Endothelial cell of umbilical vein (primary cell): ENCODE measurements at regions not wholly inside any gene's neighbourhood (a gene's known extent, or its start where the extent isn't known, plus 50 kb on each side); places are given as distances from the start of the nearest gene placed in this dataset.

Experiments
- BruUV-seq: library from RNA; stranded (reverse); fragments of 400-500 nt; replicated peaks from 2 replicates; lab custom pipeline; 2021; lab: Mats Ljungman, UMichigan
- CTCF ChIA-PET: fragments of 300-600, 350-600 bp; sonication (Branson Sonifier 250); formaldehyde crosslinking; loops from one replicate; lab custom pipeline; 2021; ENCODE audit warnings: antibody characterized with exemption, inconsistent platforms; lab: Charles Lee
- POLR2A ChIA-PET: fragments of 300-600, 350-600 bp; sonication (Branson Sonifier 250); formaldehyde crosslinking; loops from one replicate; lab custom pipeline; 2021; ENCODE audit warnings: antibody characterized with exemption, inconsistent platforms; lab: Charles Lee
- DNase-seq: peaks from one replicate; pipeline ENCODE4 v3.0.0-alpha.2; 2011; ENCODE audit warnings: low read depth, low spot score
- FAIRE-seq: peaks from 2 replicates; lab custom pipeline; 2011; peaks lifted over from hg19 to GRCh38; lab: Jason Lieb, UNC
- H2AFZ ChIP-seq: 2 replicates; pipeline ENCODE4 v1.6.0; 2012; ENCODE audit warnings: low read depth, low read length, control low read depth, inconsistent platforms
- H3K27ac ChIP-seq: 2 replicates; pipeline ENCODE4 v1.5.1; 2011; ENCODE audit warnings: low read depth, mild to moderate bottlenecking, control low read depth, low read length, moderate library complexity; ENCODE audit not compliant: insufficient read depth
- H3K27me3 ChIP-seq, 2 experiments: 2 replicates each; pipeline versions ENCODE4 v1.6.0 to v1.6.1; 2011; ENCODE audit warnings: low read length in 2 of 2, mixed read lengths in 1 of 2; ENCODE audit not compliant: control insufficient read depth in 2 of 2, insufficient read depth in 2 of 2
- H3K36me3 ChIP-seq, 2 experiments: 2 replicates in 1 of 2; 3 replicates in 1 of 2; pipeline ENCODE4 v1.5.1; 2011; ENCODE audit warnings: low read length in 2 of 2, mild to moderate bottlenecking in 1 of 2, moderate library complexity in 1 of 2; ENCODE audit not compliant: control insufficient read depth in 2 of 2, insufficient read depth in 2 of 2; ENCODE audit errors: extremely low read depth in 1 of 2
- H3K4me1 ChIP-seq: 3 replicates; pipeline ENCODE4 v1.5.1; 2011; ENCODE audit warnings: mild to moderate bottlenecking, low read length; ENCODE audit not compliant: control insufficient read depth, insufficient read depth; ENCODE audit errors: extremely low read depth
- H3K4me2 ChIP-seq: 2 replicates; pipeline ENCODE4 v1.6.1; 2011; ENCODE audit warnings: low read length, control low read depth, mixed read lengths; ENCODE audit not compliant: insufficient read depth
- H3K4me3 ChIP-seq, 3 experiments: fragments of 200-600 bp in 1 of 3; sonication (generic), shearing (Covaris generic) in 1 of 3; replicated peaks in 1 of 3; 2 replicates each; pipeline ENCODE4 v1.5.1; 2011 to 2016; ENCODE audit warnings: control low read depth in 3 of 3, low read length in 3 of 3, mild to moderate bottlenecking in 2 of 3, inconsistent platforms in 1 of 3, low read depth in 1 of 3, moderate library complexity in 1 of 3; ENCODE audit not compliant: insufficient read depth in 1 of 3
- H3K79me2 ChIP-seq: 2 replicates; pipeline ENCODE4 v1.6.0; 2012; ENCODE audit warnings: low read length, inconsistent platforms; ENCODE audit not compliant: control insufficient read depth, insufficient read depth
- H3K9ac ChIP-seq: replicated peaks from 2 replicates; pipeline ENCODE3; 2011; ENCODE audit warnings: low read length, control low read depth; ENCODE audit not compliant: insufficient read depth; ENCODE audit errors: extremely low read depth
- H3K9me1 ChIP-seq: replicated peaks from 3 replicates; pipeline ENCODE4 v1.6.0; 2011; ENCODE audit warnings: mild to moderate bottlenecking, low read length; ENCODE audit not compliant: control insufficient read depth, insufficient read depth; ENCODE audit errors: extremely low read depth
- H3K9me3 ChIP-seq: replicated peaks from 2 replicates; pipeline ENCODE4 v1.5.1; 2012; ENCODE audit warnings: low read length, inconsistent platforms; ENCODE audit not compliant: control insufficient read depth, insufficient read depth
- H4K20me1 ChIP-seq: replicated peaks from 2 replicates; pipeline ENCODE3; 2011; ENCODE audit warnings: mild to moderate bottlenecking, low read length; ENCODE audit not compliant: control insufficient read depth, insufficient read depth; ENCODE audit errors: extremely low read depth
- CTCF ChIP-seq, 2 donors: IDR thresholded peaks; 1 replicate in 1 of 2; 2 replicates in 1 of 2; pipeline ENCODE4 v1.5.1; 2011; ENCODE audit warnings: low read length in 2 of 2, mild to moderate bottlenecking in 2 of 2, moderate library complexity in 2 of 2, control low read depth in 1 of 2, inconsistent platforms in 1 of 2, low read depth in 1 of 2; ENCODE audit not compliant: insufficient read depth in 1 of 2; ENCODE audit errors: extremely low read depth in 1 of 2
- FOS ChIP-seq: IDR thresholded peaks from 2 replicates; pipeline ENCODE4 v1.6.1; 2011; ENCODE audit warnings: mild to moderate bottlenecking, low read length, moderate library complexity, borderline replicate concordance; ENCODE audit not compliant: insufficient read depth
- GATA2 ChIP-seq: IDR thresholded peaks from 2 replicates; pipeline ENCODE4 v1.7.0; 2011; ENCODE audit warnings: low read depth, mild to moderate bottlenecking, moderate library complexity, mixed read lengths, low read length; ENCODE audit not compliant: insufficient read length, insufficient read depth
- JUN ChIP-seq: IDR thresholded peaks from 2 replicates; pipeline ENCODE4 v1.6.1; 2011; ENCODE audit warnings: borderline replicate concordance, low read depth; ENCODE audit not compliant: insufficient read length, insufficient read depth
- MYC ChIP-seq: IDR thresholded peaks from one replicate; pipeline ENCODE4 v1.6.1; 2011; ENCODE audit warnings: mild to moderate bottlenecking, low read depth, low read length
- POLR2A ChIP-seq: IDR thresholded peaks from 2 replicates; pipeline ENCODE4 v1.6.1; 2012; ENCODE audit warnings: low read depth, mild to moderate bottlenecking, control low read depth, low read length
- POLR2AphosphoS5 ChIP-seq: IDR thresholded peaks from 2 replicates; pipeline ENCODE4 v1.6.1; 2012; ENCODE audit warnings: low read depth, mild to moderate bottlenecking, control low read depth, low read length, moderate library complexity; ENCODE audit not compliant: insufficient read depth
- dilution Hi-C: fragments of 300-500 bp; cut with MboI; formaldehyde crosslinking; loops from one replicate; pipeline ENCODE4 v1.15.0; 2019; ENCODE audit warnings: low sequenced_read_pairs; ENCODE audit not compliant: extremely low pct_ligation_motif_present
- intact Hi-C: fragments of 100-400 bp; cut with micrococcal nuclease; formaldehyde crosslinking; loops from one replicate; pipeline ENCODE4 v1.10.0; 2022
- TF ChIP-seq, protein P1 (sequence below): IDR thresholded peaks from 2 replicates; pipeline ENCODE4 v1.6.1; 2011; ENCODE audit not compliant: insufficient read depth, insufficient read length

- no peaks in the 10 kb centered on the region for H3K36me3 ChIP-seq
- no peak overlapping the region for H3K27ac ChIP-seq
- TF ChIP-seq FOS (no peak), JUN (no peak), MYC (no peak), GATA2 (no peak), POLR2A (no peak), CTCF (IDR thresholded peaks at IDR 0.05; ENCODE audit: extremely low read depth in 1 of 2, insufficient read depth in 1 of 2, low read depth in 1 of 2, low read length in 2 of 2) (no peak), POLR2AphosphoS5 (no peak)
- TF ChIP-seq, protein P1, sequence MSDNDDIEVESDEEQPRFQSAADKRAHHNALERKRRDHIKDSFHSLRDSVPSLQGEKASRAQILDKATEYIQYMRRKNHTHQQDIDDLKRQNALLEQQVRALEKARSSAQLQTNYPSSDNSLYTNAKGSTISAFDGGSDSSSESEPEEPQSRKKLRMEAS = no peak
- no peak overlapping the region for H3K4me2 ChIP-seq
- DNase-seq = no peak
- peaks cover 44% of the 10 kb centered on the region for H3K4me1 ChIP-seq
- no peaks in the 10 kb centered on the region for H4K20me1 ChIP-seq
- no peaks in the 10 kb centered on the region for H3K9me3 ChIP-seq
- ChIA-PET POLR2A (interaction anchor here (0.5 kb wide), 1 partner anchor 18 kb away, joined by 4 read pairs; no protein-coding TSS in a partner anchor), CTCF (interaction anchor here (1.4 to 2.2 kb wide), 4 partner anchors 48 to 229 kb away, joined by 3 to 10 read pairs (median 5); no protein-coding TSS in a partner anchor)
- H3K4me3 ChIP-seq = no peak overlapping the region
- intact Hi-C loops (loop anchor here (2.0 kb wide), 1 partner anchor 13 kb away; no protein-coding TSS in a partner anchor), dilution Hi-C loops (no loop called here)
- no peak overlapping the region for H2AFZ ChIP-seq
- no peak for FAIRE-seq
- no peaks in the 10 kb centered on the region for H3K79me2 ChIP-seq
- H3K9ac ChIP-seq = no peak overlapping the region
- no TSS peak for BruUV-seq
- H3K27me3 ChIP-seq = no peaks in the 10 kb centered on the region
- no peaks in the 10 kb centered on the region for H3K9me1 ChIP-seq
Observed at GRCh38 chr1:234973426-234974250, 155.0 kb downstream of the TOMM20 start.
